CD1c-positive myeloid dendritic cell (primary cell): ENCODE measurements at regions not wholly inside any gene's neighbourhood (a gene's known extent, or its start where the extent isn't known, plus 50 kb on each side); places are given as distances from the start of the nearest gene placed in this dataset.

Experiments
- DNase-seq: peaks from one replicate; pipeline ENCODE4 v3.0.0-alpha.2; 2016; ENCODE audit errors: extremely low spot score

DNA sequence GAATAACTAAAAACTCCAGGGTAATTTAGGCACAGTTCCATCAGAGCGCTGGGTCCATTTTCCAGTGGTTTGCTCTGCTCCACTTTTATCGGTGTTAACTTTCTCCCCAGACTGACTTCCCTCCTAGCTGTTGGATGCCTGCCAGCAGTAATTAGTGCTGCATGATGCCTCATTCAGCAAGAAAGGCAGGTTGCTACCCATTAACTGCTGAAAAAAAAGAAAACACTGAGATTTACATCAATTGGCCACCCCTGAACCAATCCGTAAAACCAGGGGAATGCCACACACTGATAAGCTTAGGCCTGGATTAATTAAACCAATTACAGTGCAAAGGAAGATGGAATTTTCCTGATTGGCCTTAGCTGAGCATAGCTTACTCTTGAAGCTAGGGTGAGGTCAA is 182.4 kb upstream of the CXXC4 start:
- no peak for DNase-seq

DNA sequence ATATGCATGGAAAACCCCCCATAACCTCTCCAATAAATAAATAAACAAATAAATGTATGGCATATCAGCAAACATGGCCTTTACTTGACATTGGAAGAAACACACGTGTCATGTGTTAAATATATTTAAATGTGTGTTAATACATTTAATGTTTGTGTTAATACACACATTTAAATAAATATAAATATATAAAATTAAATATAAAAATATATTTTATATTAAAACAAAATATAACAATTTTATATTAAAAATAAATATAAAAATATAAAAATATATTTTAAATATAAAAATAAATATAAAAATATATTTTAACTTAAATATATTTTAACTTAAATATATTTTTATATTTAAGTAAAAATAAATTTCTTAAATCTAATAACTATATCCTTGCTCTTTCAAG is 187.6 kb upstream of the CXXC4 start:
- DNase-seq: no peak

DNA sequence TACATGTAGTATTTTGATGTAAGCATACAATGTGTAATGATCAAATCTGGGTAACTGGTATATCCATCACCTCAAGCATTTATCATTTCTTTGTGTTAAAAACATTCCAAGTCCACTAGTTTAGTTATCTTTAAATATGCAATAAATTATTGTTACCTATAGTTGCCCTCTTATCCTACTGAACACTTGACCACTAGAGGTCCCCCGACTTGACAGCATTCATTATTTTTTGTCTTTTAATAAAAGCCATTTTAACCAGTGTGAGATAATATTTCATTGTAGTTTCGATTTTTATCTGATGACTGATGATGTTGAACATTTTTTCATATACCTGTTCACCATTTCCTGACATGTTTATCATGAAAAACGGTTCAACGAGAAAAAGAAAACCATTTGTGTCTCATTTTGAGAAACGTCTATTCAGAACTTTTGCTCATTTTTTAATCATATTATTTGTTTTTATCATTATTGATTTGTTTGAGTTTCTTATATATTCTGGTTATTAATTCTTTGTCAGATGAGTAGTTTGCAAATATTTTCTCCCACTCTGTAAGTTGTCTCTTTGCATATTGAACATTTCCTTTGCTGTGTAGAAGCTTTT is 199.0 kb upstream of the CXXC4 start:
- peak; percentile 5 for DNase-seq

DNA sequence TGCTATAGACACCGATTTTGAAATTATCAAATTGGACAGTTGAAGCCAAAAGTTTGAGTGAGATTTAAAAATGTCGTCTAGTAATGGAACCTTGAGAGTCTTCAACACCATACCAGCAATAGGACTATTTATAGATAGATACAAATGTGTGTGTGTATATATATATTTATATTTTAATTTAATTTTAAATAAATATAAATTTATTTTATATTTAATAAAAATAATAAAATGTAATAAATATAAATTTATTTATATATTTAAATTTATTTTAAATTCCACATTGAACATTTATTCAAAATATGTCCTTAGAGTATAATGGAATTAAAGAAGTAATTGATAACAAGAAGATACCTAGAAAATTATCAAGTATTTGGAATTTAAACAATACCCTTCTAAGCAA is 221.9 kb upstream of the CXXC4 start:
- DNase-seq: no peak

DNA sequence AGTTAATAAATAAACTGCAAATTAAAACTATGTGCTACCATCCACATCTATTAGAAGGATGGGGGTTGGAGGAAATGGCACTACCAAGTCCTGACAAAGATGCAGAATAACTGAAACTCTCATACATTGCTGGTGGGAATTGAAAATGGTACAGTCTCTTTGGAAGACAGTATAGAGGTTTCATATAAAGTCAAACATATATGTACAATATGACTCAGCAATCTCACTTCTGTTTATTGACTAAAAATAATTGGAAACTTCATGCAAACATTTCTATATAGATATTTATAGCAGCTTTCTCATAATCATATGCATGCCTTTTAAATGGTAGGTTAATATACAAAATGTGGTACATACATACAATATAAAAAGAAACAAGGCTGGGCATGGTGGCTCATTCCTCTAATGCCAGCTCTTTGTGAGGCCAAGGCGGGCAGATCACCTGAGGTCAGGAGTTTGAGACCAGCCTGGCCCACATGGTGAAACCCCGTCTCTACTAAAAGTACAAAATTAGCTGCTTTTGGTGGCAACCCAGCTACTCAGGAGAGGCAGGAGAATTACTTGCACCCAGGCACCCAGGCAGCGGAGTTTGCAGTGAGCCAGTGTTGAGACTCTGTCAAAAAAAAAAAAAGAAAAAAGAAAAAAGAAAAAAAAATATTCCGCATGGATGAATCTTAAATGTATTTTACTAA is 225.0 kb upstream of the CXXC4 start:
- DNase-seq: no peak

DNA sequence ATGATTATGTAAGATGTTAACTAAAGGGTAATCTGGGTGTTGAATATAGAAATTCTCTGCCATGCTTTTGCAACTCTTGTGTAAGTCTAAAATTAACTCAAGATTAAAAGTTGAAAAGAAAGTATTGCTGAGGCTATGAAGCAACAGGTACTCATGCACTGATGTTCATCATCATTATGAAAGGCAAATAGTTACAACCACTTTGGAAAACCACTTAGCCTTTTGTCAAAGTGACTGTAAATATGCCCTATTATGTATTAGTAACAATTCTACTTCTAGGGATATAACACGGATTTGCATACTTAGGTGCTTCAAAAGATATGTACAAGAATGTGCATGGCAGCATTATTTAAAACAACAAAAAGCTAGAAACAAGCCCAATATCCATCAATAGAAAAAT is 227.8 kb upstream of the CXXC4 start:
- no peak for DNase-seq

DNA sequence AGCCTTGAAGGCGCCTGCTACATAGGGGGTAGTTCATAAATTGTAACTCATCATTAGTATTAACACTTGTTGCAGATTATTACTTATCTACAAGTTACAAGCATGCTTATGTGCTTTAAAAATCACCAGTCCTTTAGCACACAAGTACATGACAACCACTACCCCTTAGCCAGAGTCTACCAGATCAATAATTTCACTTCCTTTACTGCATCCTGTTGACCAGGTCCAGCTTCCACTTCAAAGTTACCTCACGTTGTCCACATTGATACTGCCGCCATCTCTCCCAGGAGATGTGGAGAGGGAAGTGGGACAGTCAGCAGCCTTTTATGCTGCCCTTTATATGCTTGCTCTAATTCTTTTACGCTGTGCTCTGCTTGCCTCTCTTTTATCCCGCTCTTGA is 231.3 kb upstream of the CXXC4 start:
- DNase-seq: no peak

DNA sequence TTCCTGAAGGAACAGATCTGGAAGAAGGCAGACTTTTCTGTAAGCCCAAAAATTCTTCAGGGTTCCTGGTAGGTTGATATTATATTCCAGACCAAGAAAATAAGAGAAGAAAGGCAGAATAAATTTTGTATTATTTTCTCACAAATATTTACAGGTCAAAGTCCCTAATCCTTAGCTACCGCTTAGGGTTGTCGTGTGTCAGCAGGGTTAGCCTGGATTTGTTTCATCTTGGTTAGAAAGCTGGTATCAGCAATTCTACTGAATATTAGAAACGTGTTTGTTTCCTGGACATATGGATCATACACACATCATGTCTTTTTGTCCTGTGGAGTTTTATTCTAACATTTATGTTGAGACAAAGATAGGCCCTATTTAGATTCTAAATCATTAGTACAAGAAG is 232.9 kb upstream of the CXXC4 start:
- DNase-seq: no peak

DNA sequence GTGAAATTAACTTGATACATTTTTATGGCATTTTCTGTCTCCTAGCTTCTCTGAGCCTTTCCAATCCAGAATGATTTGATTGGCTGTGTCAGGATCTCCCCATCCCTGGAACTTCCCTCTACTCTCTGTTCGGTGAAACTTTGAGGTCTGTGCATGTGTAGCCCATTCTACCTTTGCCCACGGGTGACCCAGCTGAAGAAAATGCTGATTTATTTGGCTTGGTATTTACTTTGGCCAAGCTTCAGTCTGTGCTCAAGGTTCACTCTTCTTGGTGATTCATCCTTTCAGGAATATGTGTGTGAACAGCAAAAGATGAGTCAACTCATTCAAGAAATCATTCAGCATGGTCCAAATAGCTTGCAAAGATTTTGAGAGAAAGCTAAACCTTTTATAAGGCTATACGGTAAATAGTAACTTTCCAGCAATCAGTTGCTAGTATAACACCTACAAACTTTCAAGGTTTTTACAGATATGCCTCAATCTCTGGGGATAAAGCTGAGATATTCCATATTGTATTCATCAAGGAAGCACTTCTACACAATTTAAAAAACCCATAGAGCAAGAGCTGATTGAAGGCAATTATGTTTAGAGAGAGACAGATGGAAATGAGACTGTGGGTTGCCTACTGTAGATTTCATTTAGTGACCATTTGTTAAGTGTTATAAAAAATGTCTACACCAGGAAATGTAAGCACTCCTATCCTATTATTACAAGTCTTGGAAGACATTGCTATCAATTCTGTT is 233.9 kb upstream of the CXXC4 start:
- no peak for DNase-seq

DNA sequence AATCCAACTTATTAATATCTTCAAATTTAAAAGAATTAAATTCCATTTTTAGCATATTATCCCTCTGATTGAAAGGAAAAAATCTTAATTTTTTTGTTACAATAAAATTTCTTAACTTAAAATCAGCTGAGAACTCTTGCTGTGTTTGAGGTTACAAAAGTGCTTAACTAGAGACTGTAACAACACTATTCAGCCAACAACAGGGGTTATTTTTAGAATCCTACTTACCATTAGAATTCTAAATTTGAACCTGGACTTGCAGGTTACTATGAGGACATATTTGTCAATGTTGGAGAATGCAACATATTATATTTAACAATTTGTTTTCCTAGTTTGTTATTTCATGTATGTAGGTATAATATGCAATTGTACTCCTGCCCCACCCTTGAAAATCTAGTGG is 238.1 kb upstream of the CXXC4 start:
- DNase-seq: no peak

DNA sequence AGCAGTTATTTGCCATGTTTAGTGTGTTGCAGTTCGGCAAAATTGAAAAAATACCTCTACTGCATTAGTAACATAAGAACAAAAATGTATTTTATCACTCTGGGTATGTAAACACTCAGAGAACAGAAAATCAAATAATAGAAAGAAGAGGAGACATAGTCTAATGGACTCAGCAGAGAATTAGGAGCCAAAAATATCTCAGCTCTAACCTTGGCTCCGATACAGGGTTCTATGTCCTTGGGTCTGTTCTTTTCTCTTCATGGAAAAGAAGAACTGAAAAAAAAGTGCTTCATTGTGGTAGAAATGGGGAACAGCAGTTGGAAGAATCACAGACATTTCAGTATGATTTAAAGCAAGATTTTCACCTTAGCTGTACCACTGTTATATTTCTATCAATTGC is 240.5 kb upstream of the CXXC4 start:
- DNase-seq: no peak

DNA sequence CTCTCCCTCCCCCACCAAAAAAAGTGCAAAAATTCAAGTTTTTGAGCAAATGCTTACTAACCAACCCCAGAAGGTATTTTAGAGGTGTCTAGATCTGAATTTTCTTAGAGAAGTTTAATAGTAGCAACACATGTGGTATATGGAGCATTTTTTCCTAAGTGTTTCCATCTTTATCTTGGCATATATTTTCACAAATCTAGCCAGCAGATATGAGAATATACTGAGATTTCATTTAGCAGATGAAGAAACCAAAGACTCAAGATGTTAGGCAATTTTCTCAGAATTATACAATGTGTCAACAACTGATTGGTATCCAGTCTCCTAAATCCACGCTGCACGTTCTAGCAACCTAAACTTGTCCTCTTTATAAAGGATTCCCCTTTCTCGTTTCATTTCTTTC is 245.5 kb upstream of the CXXC4 start:
- no peak for DNase-seq

DNA sequence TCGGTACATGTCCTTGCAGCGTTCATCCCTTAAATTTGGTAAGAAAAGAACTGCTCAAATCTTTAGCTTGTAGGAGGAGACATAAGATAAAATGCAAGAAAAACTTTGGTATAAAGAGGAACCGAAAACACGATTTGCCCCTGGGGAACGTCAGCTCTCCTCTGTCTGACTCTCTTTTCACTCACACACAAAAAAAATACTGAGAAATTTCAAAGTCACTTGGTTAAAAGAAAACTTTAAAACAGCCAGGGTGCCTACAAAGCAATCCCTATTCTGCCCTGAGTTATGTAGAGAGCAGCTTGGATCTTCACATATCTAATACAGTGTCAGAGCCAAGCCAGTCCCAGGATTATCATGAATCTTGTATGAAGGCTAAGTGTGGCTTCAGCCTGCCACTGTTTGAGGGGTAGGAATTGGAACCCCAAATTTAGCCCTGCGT is 248.5 kb upstream of the CXXC4 start:
- DNase-seq: no peak

DNA sequence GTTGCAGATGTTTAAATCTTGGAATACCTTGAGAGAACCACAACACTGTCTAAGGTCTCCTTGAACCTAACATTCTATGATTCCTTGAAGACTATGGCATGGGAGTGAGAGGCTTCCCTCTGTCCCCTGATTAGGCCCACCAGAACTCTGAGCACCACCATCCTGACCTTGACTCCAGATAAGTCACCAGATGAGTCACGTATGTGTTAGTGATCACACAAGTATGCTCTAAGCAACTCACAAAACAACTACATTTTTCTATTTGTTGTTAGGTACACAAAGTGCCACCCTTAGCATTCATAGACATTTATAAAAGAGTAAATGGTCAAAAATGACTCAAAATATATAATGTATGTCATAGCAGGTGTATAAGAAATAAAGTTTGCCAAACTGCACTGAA is 252.9 kb upstream of the CXXC4 start:
- DNase-seq: no peak

DNA sequence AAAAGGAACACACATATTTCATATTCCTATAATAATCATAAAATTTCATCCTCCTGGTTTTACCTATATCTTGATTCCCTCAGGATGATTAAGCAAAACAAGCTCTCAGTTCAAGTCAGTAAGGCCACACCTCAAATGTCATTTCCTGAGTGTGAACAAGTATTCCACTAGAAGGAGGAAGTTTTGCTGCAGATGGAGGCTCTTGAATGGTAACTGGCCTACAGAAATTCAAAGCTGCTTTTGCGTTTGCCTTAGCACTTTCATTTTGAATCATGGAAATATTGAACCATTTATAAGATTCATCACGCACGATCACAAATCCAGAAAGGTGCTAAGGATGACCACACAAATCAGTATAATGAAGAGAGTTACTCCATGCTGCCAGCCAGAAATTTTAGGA is 254.4 kb upstream of the CXXC4 start:
- no peak for DNase-seq

DNA sequence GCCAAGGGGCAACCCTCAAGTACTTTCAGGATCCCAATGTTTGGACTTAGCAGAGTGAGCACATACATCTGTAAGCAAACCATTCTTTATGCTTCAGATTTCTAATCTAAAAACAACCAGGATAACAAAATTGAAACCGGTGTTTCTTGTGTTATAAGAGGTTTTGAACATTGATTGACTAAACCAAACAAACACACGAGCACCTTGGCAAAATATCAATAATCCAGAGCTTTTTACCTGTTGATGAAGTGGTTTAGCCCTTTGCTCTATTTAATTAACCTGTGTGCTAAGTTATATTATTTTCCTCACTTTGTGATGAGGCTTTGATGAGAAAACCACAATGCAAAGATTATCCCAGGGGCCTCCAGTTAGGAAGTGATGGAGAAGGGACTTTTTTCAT is 255.3 kb upstream of the CXXC4 start:
- no peak for DNase-seq

DNA sequence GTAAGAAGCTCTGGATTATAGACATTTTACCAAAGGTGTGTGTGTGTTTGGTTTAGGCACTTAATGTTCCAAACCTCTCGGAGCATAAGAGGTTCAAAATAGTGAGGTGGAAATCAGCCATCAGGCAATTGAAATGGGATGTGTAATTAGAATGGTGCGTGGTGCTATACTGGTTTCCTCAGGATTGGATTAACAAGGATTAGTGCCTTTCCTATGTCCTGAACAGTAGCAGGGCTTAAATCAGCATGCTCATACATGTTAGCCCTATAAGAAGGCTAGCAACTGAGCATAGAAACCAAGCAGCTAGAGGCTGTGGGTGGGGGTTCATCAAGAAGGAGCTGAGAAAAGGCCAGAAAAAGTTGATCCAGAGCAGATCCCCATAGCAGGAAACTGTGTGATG is 256.8 kb upstream of the CXXC4 start:
- no peak for DNase-seq

DNA sequence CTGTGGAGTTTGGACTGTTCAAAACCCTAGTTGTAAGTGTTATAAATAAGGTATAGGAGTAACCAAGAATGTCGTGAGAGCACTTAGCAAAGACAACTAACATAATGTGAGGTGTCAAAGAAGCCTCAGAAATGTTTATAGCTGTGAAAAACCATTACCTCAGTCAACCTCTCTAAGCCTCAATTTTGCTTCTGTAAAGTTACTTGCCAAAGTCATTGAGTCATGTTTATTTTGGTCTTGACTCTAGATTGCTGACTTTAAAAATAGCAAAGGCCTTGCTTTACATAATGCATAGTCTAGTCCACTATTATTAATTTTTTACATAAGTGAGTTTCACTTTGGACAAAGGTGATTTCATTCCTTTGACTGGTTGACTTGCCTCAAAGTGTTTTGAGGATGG is 257.6 kb upstream of the CXXC4 start:
- DNase-seq: no peak

DNA sequence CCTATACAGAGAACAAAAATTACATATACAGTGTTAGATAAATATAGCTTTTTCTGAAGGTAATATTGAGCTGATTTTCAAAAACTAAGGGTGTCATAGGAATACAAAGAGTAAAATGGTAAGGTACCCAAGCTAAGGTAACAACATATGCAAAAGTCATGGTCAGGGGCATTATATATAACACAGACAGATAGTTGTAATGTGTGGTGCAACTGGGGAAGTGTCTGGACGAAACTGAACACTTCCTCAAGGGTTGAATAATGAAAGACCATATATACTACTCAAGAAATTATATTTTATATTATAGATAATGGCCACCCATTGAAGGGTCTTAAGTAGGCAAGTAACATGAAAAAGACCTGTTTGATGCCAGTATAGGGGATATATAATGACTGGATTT is 262.1 kb upstream of the CXXC4 start:
- no peak for DNase-seq

DNA sequence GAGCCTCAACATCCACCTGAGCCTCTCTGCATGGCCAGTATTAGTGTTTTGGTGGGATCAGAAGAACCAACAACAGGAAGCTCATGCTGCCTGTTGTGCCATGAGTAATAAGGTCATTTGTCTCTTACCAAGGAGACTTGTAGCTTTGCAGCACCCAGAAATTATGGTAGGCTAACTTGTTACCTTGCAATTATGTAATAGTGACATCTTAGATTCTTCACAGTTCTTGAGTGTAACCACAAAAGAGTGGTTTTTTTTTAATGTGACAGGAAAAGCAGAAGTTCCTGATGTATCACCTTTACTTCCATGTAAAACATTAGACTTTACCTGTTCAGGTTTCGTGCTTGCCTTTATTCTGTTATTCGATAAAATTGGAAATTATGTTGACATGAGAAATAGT is 263.9 kb upstream of the CXXC4 start:
- DNase-seq: no peak

DNA sequence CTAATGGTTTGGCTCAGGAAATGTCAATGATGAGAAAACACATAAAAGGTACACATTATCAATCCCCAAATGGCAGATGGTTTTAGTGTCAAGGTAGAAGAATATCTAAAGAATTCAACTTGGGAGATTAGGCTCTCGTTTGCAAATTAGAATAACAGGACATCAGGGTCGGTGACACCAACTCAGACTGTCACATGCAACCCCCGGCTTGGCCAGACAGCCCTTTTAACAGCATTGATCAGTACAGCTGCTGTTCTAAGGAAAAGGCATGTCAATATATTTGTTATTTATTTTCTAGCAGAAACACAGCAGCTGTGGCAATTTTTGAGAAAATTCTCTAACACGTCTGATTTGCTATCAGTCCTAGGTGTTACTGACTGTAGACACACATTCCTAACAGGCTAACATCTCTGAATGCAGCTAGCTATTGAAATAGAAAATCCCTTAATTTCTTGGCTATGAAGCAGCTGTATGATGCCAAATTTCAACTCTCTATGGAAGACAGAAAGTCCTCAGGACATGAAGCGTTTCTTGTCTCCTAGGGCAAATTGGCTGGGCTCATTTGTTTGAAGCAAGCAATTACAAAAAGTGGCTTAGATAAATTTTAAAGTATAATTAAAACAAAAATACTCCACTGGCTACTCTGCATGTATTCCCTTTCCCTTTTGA is 269.0 kb upstream of the CXXC4 start:
- DNase-seq: no peak

DNA sequence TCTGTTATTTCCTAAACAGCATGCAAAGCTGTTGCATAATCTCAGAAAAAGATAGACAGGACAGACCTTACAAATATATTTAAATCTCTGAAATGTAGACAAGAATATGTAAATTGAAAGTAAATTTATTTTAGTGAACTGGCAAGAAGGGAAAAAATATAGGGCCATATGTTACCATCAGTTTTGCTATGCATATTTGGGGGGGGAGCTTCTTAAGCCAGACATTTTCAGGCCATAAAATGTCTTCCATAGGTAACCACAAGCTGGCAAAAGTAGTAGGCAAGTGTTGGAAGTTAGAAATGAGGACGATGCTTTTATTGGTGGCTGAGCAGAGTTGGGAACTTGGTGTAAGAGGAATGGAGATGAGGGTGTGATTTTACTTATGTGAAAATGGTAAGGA is 272.0 kb upstream of the CXXC4 start:
- no peak for DNase-seq

DNA sequence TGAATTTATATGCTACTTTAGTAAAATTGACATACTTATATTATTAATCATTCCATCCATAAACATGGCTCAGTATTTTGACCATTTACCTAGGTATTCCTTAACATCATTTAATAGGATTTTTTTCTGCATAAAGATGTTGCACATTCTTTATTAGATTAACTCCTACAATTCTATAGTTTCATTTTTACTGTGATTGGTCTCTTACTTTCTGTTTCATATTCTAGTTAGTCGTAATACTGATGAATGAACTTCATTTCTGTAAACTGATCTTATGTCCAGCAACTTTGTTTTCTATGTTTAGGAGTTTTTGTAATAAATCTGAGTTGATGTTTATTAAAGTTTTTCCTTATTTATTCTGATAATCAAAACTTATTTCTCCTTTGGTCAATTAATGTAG is 278.2 kb upstream of the CXXC4 start:
- no peak for DNase-seq
